Neural progenitor cell (in vitro differentiated cells): ENCODE measurements at regions not wholly inside any gene's neighbourhood (a gene's known extent, or its start where the extent isn't known, plus 50 kb on each side); places are given as distances from the start of the nearest gene placed in this dataset.

ENCODE experiments used
- DNase-seq: peaks from one replicate; pipeline ENCODE4 v3.0.0-alpha.2; 2016; ENCODE audit warnings: low spot score
- H2AFZ ChIP-seq: fragments of 200-600 bp; sonication (generic); replicated peaks from 2 replicates; pipeline ENCODE4 v1.6.1; 2016; ENCODE audit warnings: antibody characterized with exemption
- H3F3A ChIP-seq: fragments of 200-600 bp; sonication (generic); 2 replicates; pipeline ENCODE4 v1.6.1; 2016; ENCODE audit warnings: antibody characterized with exemption, low read depth
- H3K27ac ChIP-seq: fragments of 200-600 bp; sonication (generic); 2 replicates; pipeline ENCODE4 v1.5.1; 2016; ENCODE audit warnings: mild to moderate bottlenecking
- H3K27me3 ChIP-seq: fragments of 200-600 bp; sonication (generic); 2 replicates; pipeline ENCODE4 v1.6.1; 2016; ENCODE audit warnings: mild to moderate bottlenecking, moderate library complexity
- H3K36me3 ChIP-seq: fragments of 200-600 bp; sonication (generic); 2 replicates; pipeline ENCODE4 v1.5.1; 2016
- H3K4me1 ChIP-seq: fragments of 200-600 bp; sonication (generic); 2 replicates; pipeline ENCODE4 v1.6.1; 2016; ENCODE audit warnings: mixed run types
- H3K4me2 ChIP-seq: fragments of 200-600 bp; sonication (generic); 2 replicates; pipeline ENCODE4 v1.6.1; 2016
- H3K4me3 ChIP-seq: fragments of 200-600 bp; sonication (generic); 2 replicates; pipeline ENCODE4 v1.5.1; 2016
- H3K79me2 ChIP-seq: fragments of 200-600 bp; sonication (generic); 2 replicates; pipeline ENCODE4 v1.6.1; 2016; ENCODE audit warnings: low read depth
- H3K9ac ChIP-seq: fragments of 200-600 bp; sonication (generic); 2 replicates; pipeline ENCODE4 v1.6.1; 2016
- H3K9me3 ChIP-seq: fragments of 200-600 bp; sonication (generic); 2 replicates; pipeline ENCODE4 v1.5.1; 2016; ENCODE audit warnings: low read depth
- H4K20me1 ChIP-seq: fragments of 200-600 bp; sonication (generic); 2 replicates; pipeline ENCODE4 v1.6.1; 2016; ENCODE audit warnings: low read depth
- H3K27ac Mint-ChIP-seq: 3 replicates; pipeline ENCODE4 v1.8.0; 2021; ENCODE audit warnings: mixed read lengths
- H3K27me3 Mint-ChIP-seq: 2 replicates; pipeline ENCODE4 v1.8.0; 2022; ENCODE audit warnings: low read depth, mild to moderate bottlenecking, inconsistent platforms, moderate library complexity, mixed read lengths; ENCODE audit not compliant: insufficient read depth
- H3K36me3 Mint-ChIP-seq: 3 replicates; pipeline ENCODE4 v1.8.0; 2021; ENCODE audit warnings: mixed read lengths
- H3K4me1 Mint-ChIP-seq: 3 replicates; pipeline ENCODE4 v1.8.0; 2021; ENCODE audit warnings: mixed read lengths
- H3K4me3 Mint-ChIP-seq: 3 replicates; pipeline ENCODE4 v1.8.0; 2021; ENCODE audit warnings: mild to moderate bottlenecking, moderate library complexity, mixed read lengths
- H3K9me3 Mint-ChIP-seq: 3 replicates; pipeline ENCODE4 v1.8.0; 2020; ENCODE audit warnings: mixed read lengths
- CTCF ChIP-seq: fragments of 200-600 bp; sonication (generic); IDR thresholded peaks from 2 replicates; pipeline ENCODE4 v1.5.1; 2017; ENCODE audit warnings: antibody characterized with exemption, mild to moderate bottlenecking
- EZH2 ChIP-seq: fragments of 200-600 bp; sonication (generic); IDR thresholded peaks from 2 replicates; pipeline ENCODE4 v1.6.1; 2017; ENCODE audit warnings: antibody characterized with exemption, mild to moderate bottlenecking, moderate library complexity
- EZH2phosphoT487 ChIP-seq: fragments of 200-600 bp; sonication (generic); IDR thresholded peaks from 2 replicates; pipeline ENCODE4 v1.6.1; 2017; ENCODE audit warnings: antibody characterized with exemption

DNA sequence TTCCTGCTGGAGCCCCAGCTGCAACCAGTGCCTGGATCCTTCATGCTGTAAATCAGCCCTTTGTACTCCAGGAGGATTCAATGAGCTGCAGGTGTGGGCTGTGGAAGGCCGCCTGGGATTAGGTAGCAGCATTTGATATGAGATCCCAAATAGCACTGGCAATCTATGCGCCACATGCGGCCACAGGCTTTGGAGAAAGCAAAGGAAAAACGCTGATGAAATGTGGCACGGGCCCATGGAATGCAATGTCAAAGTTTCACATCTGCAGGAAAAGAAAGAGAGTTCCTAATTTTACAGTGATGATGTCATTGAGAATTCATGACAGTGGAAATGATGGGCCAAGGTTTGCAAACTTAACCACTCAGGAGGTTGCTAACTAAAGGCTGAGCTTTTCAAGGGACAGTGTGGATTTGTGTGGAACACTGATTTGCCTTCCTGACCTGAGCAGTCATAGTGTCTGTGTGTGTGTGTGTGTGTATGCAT lies 216.4 kb upstream of the OSR1 start:
- TF ChIP-seq EZH2 (no peak), CTCF (no peak), EZH2phosphoT487 (no peak)
- Histone ChIP-seq H3K36me3 (no peaks in the 10 kb centered on the region), H3K79me2 (no peaks in the 10 kb centered on the region), H3K4me3 (no peak overlapping the region), H3K9me3 (no peaks in the 10 kb centered on the region), H3K27me3 (no peaks in the 10 kb centered on the region), H3F3A (no peaks in the 10 kb centered on the region), H3K27ac (no peak overlapping the region), H3K9ac (no peak overlapping the region), H3K4me2 (no peak overlapping the region), H3K4me1 (no peaks in the 10 kb centered on the region), H4K20me1 (no peaks in the 10 kb centered on the region), H2AFZ (no peak overlapping the region)
- H3K27ac Mint-ChIP-seq = no peak overlapping the region
- peak; percentile 46 for DNase-seq
- H3K9me3 Mint-ChIP-seq = no peaks in the 10 kb centered on the region
- H3K27me3 Mint-ChIP-seq = peaks cover 2% of the 10 kb centered on the region
- H3K4me3 Mint-ChIP-seq = no peak overlapping the region
- peaks cover 7% of the 10 kb centered on the region for H3K4me1 Mint-ChIP-seq
- no peaks in the 10 kb centered on the region for H3K36me3 Mint-ChIP-seq

- no peak overlapping the region for H3K4me3 Mint-ChIP-seq
- Histone ChIP-seq H4K20me1 (no peaks in the 10 kb centered on the region), H3K27ac (no peak overlapping the region), H3K36me3 (no peaks in the 10 kb centered on the region), H3K9me3 (no peaks in the 10 kb centered on the region), H3F3A (no peaks in the 10 kb centered on the region), H3K27me3 (no peaks in the 10 kb centered on the region), H3K79me2 (no peaks in the 10 kb centered on the region), H3K4me3 (no peak overlapping the region), H3K9ac (no peak overlapping the region), H3K4me2 (no peak overlapping the region), H3K4me1 (no peaks in the 10 kb centered on the region), H2AFZ (no peak overlapping the region)
- no peak for DNase-seq
- peaks cover 2% of the 10 kb centered on the region for H3K27me3 Mint-ChIP-seq
- no peaks in the 10 kb centered on the region for H3K9me3 Mint-ChIP-seq
- no peaks in the 10 kb centered on the region for H3K36me3 Mint-ChIP-seq
- TF ChIP-seq EZH2 = no peak
- TF ChIP-seq CTCF = no peak
- no peak for TF ChIP-seq EZH2phosphoT487
- peaks cover 7% of the 10 kb centered on the region for H3K4me1 Mint-ChIP-seq
- no peak overlapping the region for H3K27ac Mint-ChIP-seq
These were observed 215.4 kb upstream of the OSR1 start for GRCh38 chr2:19573784-19574183.

GRCh38 chr2:19571773-19572172 lies 213.3 kb upstream of the OSR1 start:
- Histone ChIP-seq H3K36me3 (no peaks in the 10 kb centered on the region), H3K4me1 (no peaks in the 10 kb centered on the region), H4K20me1 (no peaks in the 10 kb centered on the region), H3F3A (no peaks in the 10 kb centered on the region), H3K9ac (no peak overlapping the region), H2AFZ (no peak overlapping the region), H3K4me2 (no peak overlapping the region), H3K27ac (no peak overlapping the region), H3K27me3 (no peaks in the 10 kb centered on the region), H3K79me2 (no peaks in the 10 kb centered on the region), H3K9me3 (no peaks in the 10 kb centered on the region), H3K4me3 (no peak overlapping the region)
- DNase-seq = no peak
- TF ChIP-seq CTCF (no peak), EZH2phosphoT487 (no peak), EZH2 (no peak)
- Mint-ChIP-seq H3K27ac (no peak overlapping the region), H3K9me3 (no peaks in the 10 kb centered on the region), H3K27me3 (peaks cover 2% of the 10 kb centered on the region), H3K4me3 (no peak overlapping the region), H3K36me3 (no peaks in the 10 kb centered on the region), H3K4me1 (peaks cover 7% of the 10 kb centered on the region)
